Upper lobe of left lung (tissue), 6 donors: ENCODE measurements at regions not wholly inside any gene's neighbourhood (a gene's known extent, or its start where the extent isn't known, plus 50 kb on each side); places are given as distances from the start of the nearest gene placed in this dataset.

Source experiments
- ATAC-seq, 2 donors: fragments of 200-7000 bp; cut with Tn5 transposase; one replicate each; pipeline ENCODE4 v1.9.1; 2022; ENCODE audit warnings: mild to moderate bottlenecking in 2 of 2, moderate library complexity in 2 of 2; ENCODE audit not compliant: low FRiP score in 2 of 2
- DNase-seq, 2 donors: peaks; one replicate each; pipeline ENCODE4 v3.0.0-alpha.2; 2019 to 2020
- H3K27ac ChIP-seq, 4 donors: fragments of 200-600 bp; sonication (generic); one replicate each; pipeline ENCODE4 v1.5.1; 2016 to 2019
- H3K27me3 ChIP-seq, 4 donors: fragments of 200-600 bp; sonication (generic); one replicate each; pipeline ENCODE4 v1.5.1; 2017 to 2019
- H3K36me3 ChIP-seq, 4 donors: fragments of 200-600 bp; sonication (generic); one replicate each; pipeline ENCODE4 v1.5.1; 2016 to 2019
- H3K4me1 ChIP-seq, 4 donors: fragments of 200-600 bp; sonication (generic); one replicate each; pipeline ENCODE4 v1.5.1; 2018 to 2019
- H3K4me3 ChIP-seq, 4 donors: fragments of 200-600 bp; sonication (generic); one replicate each; pipeline ENCODE4 v1.5.1; 2017 to 2019; ENCODE audit warnings: mild to moderate bottlenecking in 2 of 4, moderate library complexity in 1 of 4
- H3K9me3 ChIP-seq, 4 donors: fragments of 200-600 bp; sonication (generic); one replicate each; pipeline ENCODE4 v1.5.1; 2018 to 2019
- CTCF ChIP-seq, 6 experiments: fragments of 450-650 bp in 4 of 6; fragments of 200-600 bp in 2 of 6; sonication (generic) in 2 of 6; IDR thresholded peaks; one replicate each; pipeline ENCODE4 v1.5.1; 2016 to 2019; ENCODE audit warnings: antibody characterized with exemption in 6 of 6
- EP300 ChIP-seq, 4 donors: sonication (generic); formaldehyde crosslinking; IDR thresholded peaks; one replicate each; pipeline ENCODE4 v1.5.1; 2017; ENCODE audit warnings: antibody characterized with exemption in 4 of 4, control low read depth in 2 of 4
- POLR2A ChIP-seq, 4 donors: fragments of 450-650 bp; IDR thresholded peaks; one replicate each; pipeline ENCODE4 v1.5.1; 2016 to 2017; ENCODE audit warnings: antibody characterized with exemption in 4 of 4, mild to moderate bottlenecking in 2 of 4
- POLR2AphosphoS5 ChIP-seq, 2 donors: sonication (generic); formaldehyde crosslinking; IDR thresholded peaks; one replicate each; pipeline ENCODE4 v1.5.1; 2017; ENCODE audit warnings: antibody characterized with exemption in 2 of 2
- WGBS, 2 donors: methylation state at CpG; one replicate each; pipeline ENCODE4 v1.1.5; 2017 to 2018; 5-methylcytosine and 5-hydroxymethylcytosine counted together
- donor health status: DM: no; HTN: no; CAD: no; lungs with moderate emphysema.
- donor health status: DM: no; HTN: yes; CAD: no; lungs with severe emphysema.

- 72 to 80% methylated on average over 2 of the region's 2 CpGs for WGBS, 2 donors
- H3K4me1 ChIP-seq: peaks cover 0 to 4% (median 0%) of the 10 kb centered on the region in 4 donors
- H3K4me3 ChIP-seq: no peak overlapping the region
- ATAC-seq (no peak), DNase-seq (no peak)
- no peaks in the 10 kb centered on the region for H3K36me3 ChIP-seq
- no peaks in the 10 kb centered on the region for H3K27me3 ChIP-seq
- no peak overlapping the region for H3K27ac ChIP-seq
- no peaks in the 10 kb centered on the region for H3K9me3 ChIP-seq
- TF ChIP-seq POLR2AphosphoS5 (IDR thresholded peaks at IDR 0.05) (no peak), POLR2A (IDR thresholded peaks at IDR 0.05) (no peak), EP300 (IDR thresholded peaks at IDR 0.05) (no peak), CTCF (IDR thresholded peaks at IDR 0.05) (no peak)
Measured at GRCh38 chr14:36402867-36403266, 82.4 kb upstream of the MBIP start.

- DNase-seq: no peak
Measured at GRCh38 chr14:36398463-36399291, 78.2 kb upstream of the MBIP start.

GRCh38 chr14:36397357-36397756 lies 76.9 kb upstream of the MBIP start:
- TF ChIP-seq CTCF (IDR thresholded peaks at IDR 0.05): no peak
- TF ChIP-seq EP300 (IDR thresholded peaks at IDR 0.05): no peak
- TF ChIP-seq POLR2AphosphoS5 (IDR thresholded peaks at IDR 0.05): no peak
- TF ChIP-seq POLR2A (IDR thresholded peaks at IDR 0.05): no peak
- no peak for ATAC-seq

More at GRCh38 chr14:36398463-36399291, 78.2 kb upstream of the MBIP start:
- Histone ChIP-seq H3K36me3 (no peaks in the 10 kb centered on the region), H3K9me3 (peaks cover 0 to 7% (median 0%) of the 10 kb centered on the region in 4 donors), H3K27me3 (no peaks in the 10 kb centered on the region), H3K4me3 (no peak overlapping the region), H3K27ac (peak overlapping the region in 3 of 4 donors; percentile 27 to 46 (median 43)), H3K4me1 (peaks cover 0 to 4% (median 0%) of the 10 kb centered on the region in 4 donors)
- 70 to 74% methylated on average over 5 of the region's 5 CpGs for WGBS, 2 donors
- peak; percentile 26 to 42 for ATAC-seq
- TF ChIP-seq CTCF (IDR thresholded peaks at IDR 0.05) (no peak), POLR2AphosphoS5 (IDR thresholded peaks at IDR 0.05) (no peak), EP300 (IDR thresholded peaks at IDR 0.05) (no peak), POLR2A (IDR thresholded peaks at IDR 0.05) (no peak)

GRCh38 chr14:36396798-36397197 lies 76.4 kb upstream of the MBIP start:
- no peak for DNase-seq
- H3K4me3 ChIP-seq: no peak overlapping the region
- H3K4me1 ChIP-seq: no peaks in the 10 kb centered on the region
- H3K9me3 ChIP-seq: peaks cover 0 to 7% (median 0%) of the 10 kb centered on the region in 4 donors
- no peak overlapping the region for H3K27ac ChIP-seq
- no peak for TF ChIP-seq EP300 (IDR thresholded peaks at IDR 0.05)
- TF ChIP-seq POLR2AphosphoS5 (IDR thresholded peaks at IDR 0.05): no peak
- TF ChIP-seq POLR2A (IDR thresholded peaks at IDR 0.05): no peak
- TF ChIP-seq CTCF (IDR thresholded peaks at IDR 0.05): no peak
- no peaks in the 10 kb centered on the region for H3K27me3 ChIP-seq
- no peaks in the 10 kb centered on the region for H3K36me3 ChIP-seq
- ATAC-seq: no peak

More at GRCh38 chr14:36397357-36397756, 76.9 kb upstream of the MBIP start:
- no peaks in the 10 kb centered on the region for H3K27me3 ChIP-seq
- peaks cover 0 to 4% (median 0%) of the 10 kb centered on the region in 4 donors for H3K4me1 ChIP-seq
- no peak overlapping the region for H3K4me3 ChIP-seq
- no peaks in the 10 kb centered on the region for H3K36me3 ChIP-seq
- no peak for DNase-seq
- H3K9me3 ChIP-seq: peaks cover 0 to 7% (median 0%) of the 10 kb centered on the region in 4 donors
- H3K27ac ChIP-seq: peak overlapping the region in 1 of 4 donors; percentile 27
